ENCODE measurements at regions not wholly inside any gene's neighbourhood (a gene's known extent, or its start where the extent isn't known, plus 50 kb on each side); places are given as distances from the start of the nearest gene placed in this dataset.

GRCh38 chrY:7463711-7464110 lies 552.2 kb upstream of the AMELY start:
- no peak for TF ChIP-seq CTCF (IDR thresholded peaks at IDR 0.05)
- no peak for TF ChIP-seq EP300 (IDR thresholded peaks at IDR 0.05)

Data from ovary (tissue), 3 donors.